GM18507 (cell line): ENCODE measurements at regions not wholly inside any gene's neighbourhood (a gene's known extent, or its start where the extent isn't known, plus 50 kb on each side); places are given as distances from the start of the nearest gene placed in this dataset.

Source experiments
- DNase-seq: peaks from one replicate; pipeline ENCODE4 v3.0.0; 2011; ENCODE audit warnings: low read depth; ENCODE audit not compliant: insufficient read length; ENCODE audit errors: extremely low spot score
- FAIRE-seq: peaks from 2 replicates; lab custom pipeline; 2011; peaks lifted over from hg19 to GRCh38; lab: Jason Lieb, UNC

DNA sequence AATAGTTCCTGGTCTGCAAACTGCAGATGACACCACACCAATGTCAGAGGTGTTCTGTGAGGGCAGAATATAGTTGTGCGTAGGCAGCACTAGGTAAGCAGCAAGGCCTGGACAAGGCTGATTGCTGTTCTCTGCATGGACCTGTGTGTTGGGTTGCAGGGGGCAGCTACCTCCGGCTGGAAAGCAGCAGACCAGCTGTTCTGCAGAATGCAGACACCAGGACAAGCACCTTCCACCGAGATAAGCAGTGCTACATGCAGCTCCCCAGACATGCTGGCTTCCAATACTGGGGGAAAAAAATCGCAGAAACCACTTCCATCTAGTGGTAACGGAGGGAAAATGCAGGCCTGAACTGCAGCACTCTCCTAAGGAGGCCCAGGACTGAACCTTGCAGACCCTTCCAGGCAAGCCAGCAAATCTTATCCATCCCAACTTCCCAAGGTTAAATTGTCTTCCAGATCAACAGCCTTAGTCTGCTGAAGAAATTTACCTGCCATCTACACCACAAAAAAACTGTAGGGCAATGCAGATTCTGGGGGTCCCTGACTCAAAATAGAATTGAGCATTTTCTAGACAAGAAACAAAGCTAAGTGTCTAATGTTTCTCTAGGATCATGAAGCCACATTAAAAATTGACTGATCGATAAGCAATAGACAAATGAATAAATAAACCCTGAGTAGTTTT lies 50.5 kb upstream of the COBL start:
- no peak for FAIRE-seq

More for the DNA sequence above, 50.5 kb upstream of the COBL start:
- DNase-seq = peak; percentile 17
